GM12874 (cell line): ENCODE measurements at regions not wholly inside any gene's neighbourhood (a gene's known extent, or its start where the extent isn't known, plus 50 kb on each side); places are given as distances from the start of the nearest gene placed in this dataset.

Experiments used
- CTCF ChIP-seq: IDR thresholded peaks from 2 replicates; pipeline ENCODE4 v1.5.1; 2011; ENCODE audit warnings: low read depth, mild to moderate bottlenecking, control low read depth, low read length, moderate library complexity; ENCODE audit not compliant: insufficient read depth

DNA sequence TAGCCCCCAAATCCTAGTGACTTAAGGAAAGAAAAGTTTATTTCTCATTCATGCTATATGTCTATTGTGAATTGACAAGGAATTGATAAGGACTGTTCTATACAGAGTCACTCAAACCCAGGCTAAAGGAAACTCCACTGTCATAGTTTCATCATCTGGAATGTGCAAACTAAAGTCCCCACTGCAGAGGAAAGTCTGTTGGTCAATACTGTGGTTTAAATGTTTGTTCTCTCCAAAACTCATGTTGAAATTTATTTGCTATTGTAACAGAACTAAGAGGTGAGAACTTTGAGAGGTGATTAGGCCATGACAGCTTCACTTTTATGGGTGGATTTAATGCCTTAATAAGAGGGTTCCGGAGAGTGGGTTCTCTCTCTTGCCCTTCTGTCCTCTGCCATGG, 149.6 kb downstream of the COX18 start:
- no peak for TF ChIP-seq CTCF

DNA sequence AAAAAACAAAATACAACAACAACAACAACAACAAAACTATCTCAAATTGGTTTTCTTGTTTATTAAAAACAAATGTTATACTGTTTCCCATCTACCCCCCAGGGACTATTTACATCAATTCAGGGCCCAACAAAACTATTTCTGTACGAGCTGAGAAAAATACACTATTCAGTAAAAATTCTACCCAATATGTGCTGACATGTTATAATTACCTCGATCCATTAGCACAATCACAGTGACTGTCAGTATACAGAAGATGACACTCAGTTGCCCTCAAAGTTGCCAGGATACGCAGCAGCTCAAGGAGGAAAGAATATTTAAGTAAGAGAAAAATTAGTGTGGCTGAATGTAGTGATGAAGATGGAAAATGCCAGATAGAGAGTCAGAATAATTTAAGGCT, 150.1 kb downstream of the COX18 start:
- TF ChIP-seq CTCF: no peak

DNA sequence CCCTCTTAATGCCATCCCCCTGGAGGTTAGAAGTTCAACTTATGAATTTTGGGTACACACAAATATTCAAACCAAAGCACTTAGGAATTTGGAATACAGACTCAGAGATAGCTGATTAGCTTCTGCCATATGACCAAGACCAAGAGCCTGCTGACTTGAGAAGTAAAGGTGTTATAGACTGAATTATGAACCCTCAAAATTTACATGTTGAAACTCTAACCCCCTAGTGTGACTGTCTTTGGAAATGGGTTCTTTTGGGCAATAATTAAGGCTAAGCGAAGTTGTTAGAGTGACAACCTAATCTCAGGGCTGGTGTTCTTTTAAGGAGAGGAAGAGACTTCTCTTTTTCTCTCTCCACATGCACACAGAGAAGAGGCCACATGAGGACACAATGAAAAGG, 151.2 kb downstream of the COX18 start:
- no peak for TF ChIP-seq CTCF

DNA sequence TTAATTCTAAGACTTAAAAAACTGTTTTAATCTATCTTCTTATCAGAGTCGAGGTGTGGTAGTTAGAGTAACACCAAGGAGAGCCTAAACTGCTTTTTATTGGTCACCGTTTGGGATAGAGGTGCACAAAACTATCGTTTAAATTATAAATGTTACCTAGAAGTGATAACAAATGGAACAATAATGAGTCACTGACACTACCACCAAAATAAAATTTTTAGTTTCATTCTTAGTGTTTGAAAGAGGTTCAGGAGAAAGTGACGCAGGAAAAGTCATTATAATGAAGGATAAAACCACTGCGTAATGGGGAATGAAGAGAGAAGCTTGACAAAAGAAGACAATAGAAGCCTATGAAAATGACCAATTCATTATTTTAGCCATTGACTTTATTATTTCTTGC, 158.2 kb downstream of the COX18 start:
- TF ChIP-seq CTCF: no peak

DNA sequence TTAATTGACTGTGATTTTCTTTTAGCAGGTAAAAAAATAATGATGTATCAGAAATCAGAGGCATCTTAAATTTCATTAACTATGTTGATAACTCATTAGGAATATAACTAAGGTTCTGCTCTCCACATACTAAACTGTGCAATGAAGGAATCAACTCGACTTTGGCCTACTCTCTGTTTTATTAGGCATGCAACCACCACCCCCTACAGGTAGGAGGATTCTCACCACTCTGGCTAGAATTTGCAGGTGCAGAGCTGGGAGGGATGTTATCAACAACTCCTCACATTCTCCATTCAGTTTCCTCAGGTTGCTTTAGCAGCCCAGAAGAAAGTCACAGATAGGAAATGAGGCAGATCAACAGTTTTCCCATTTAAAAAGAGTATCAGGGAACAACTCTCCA, 160.1 kb downstream of the COX18 start:
- TF ChIP-seq CTCF: no peak

DNA sequence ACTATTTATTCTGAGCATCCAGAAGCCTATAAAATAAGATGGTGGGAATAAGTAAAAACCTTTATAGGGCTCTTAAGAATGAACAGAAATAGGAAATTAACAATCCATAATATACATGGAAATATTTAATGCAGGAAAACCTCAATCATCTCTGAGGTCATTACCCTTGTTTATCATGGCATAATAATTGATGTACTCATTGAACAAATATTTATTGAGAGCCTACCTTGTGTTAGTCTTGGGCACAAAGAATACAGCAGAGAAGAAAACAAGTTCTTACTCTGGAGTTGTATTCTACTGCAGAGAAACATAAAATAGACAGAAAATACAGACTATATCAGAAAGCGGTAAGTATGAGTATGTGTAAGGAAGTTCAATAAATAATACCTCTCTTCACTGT, 167.2 kb downstream of the COX18 start:
- no peak for TF ChIP-seq CTCF

GRCh38 chr4:72901553-72901952, 168.0 kb downstream of the COX18 start:
- TF ChIP-seq CTCF: no peak

DNA sequence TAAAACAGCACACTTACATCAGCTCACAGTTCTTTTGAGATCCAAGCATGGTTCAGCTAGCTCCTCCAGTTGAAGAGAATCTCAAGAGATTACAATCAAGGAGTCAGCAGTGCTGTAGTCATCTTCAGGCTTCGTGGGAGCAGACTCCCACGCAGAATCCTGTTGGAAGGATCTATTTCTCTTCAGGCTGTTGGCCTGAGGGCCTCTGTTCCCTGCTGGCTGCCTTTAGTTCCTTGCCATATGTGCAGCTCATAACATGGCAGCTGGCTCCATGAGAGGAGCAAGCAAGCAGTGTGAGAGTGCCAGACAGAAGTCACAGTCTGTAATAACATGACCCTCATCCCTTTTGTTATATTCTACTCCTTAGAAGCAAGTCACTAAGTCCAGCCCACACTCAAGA, 168.6 kb downstream of the COX18 start:
- TF ChIP-seq CTCF: no peak
